ENCODE measurements at regions not wholly inside any gene's neighbourhood (a gene's known extent, or its start where the extent isn't known, plus 50 kb on each side); places are given as distances from the start of the nearest gene placed in this dataset.
A peak's percentile ranks its signal among the peaks of the same experiment; 100 is the strongest.

- no peaks in the 10 kb centered on the region for H3K36me3 ChIP-seq (ENCODE audit: insufficient read depth, low read length)
- no peak overlapping the region for H3K4me2 ChIP-seq (ENCODE audit: insufficient read depth, low read length)
- H4K20me1 ChIP-seq (ENCODE audit: insufficient read depth, low read length), result no peaks in the 10 kb centered on the region
- no peaks in the 10 kb centered on the region for H3K79me2 ChIP-seq (ENCODE audit: insufficient read depth, low read length)
- H3K27ac ChIP-seq (ENCODE audit: low read depth, low read length), result peak overlapping the region; percentile 18
- DNase-seq (ENCODE audit: insufficient read length, low spot score, missing footprints), result no peak
- peak overlapping the region; percentile 24 for H2AFZ ChIP-seq (ENCODE audit: low read length)
- H3K27me3 ChIP-seq (ENCODE audit: insufficient read depth, low read length), result no peaks in the 10 kb centered on the region
- peaks cover 64% of the 10 kb centered on the region for H3K4me1 ChIP-seq (ENCODE audit: insufficient read depth, low read length)
- no peak for TF ChIP-seq CTCF (IDR thresholded peaks at IDR 0.05; ENCODE audit: extremely low read depth, low read depth, low read length)
- H3K9me3 ChIP-seq (ENCODE audit: low read depth, low read length), result no peaks in the 10 kb centered on the region
- H3K4me3 ChIP-seq (ENCODE audit: insufficient read depth, low read length), result no peak overlapping the region
These were observed 85.9 kb upstream of the KLF7 start for GRCh38 chr2:207251573-207252192.

GRCh38 chr2:207252416-207252815, 86.7 kb upstream of the KLF7 start:
- Histone ChIP-seq H3K27ac (ENCODE audit: low read depth, low read length) (no peak overlapping the region), H3K4me2 (ENCODE audit: insufficient read depth, low read length) (no peak overlapping the region), H4K20me1 (ENCODE audit: insufficient read depth, low read length) (no peaks in the 10 kb centered on the region), H3K79me2 (ENCODE audit: insufficient read depth, low read length) (no peaks in the 10 kb centered on the region), H2AFZ (ENCODE audit: low read length) (no peak overlapping the region), H3K4me3 (ENCODE audit: insufficient read depth, low read length) (no peak overlapping the region), H3K27me3 (ENCODE audit: insufficient read depth, low read length) (no peaks in the 10 kb centered on the region), H3K36me3 (ENCODE audit: insufficient read depth, low read length) (no peaks in the 10 kb centered on the region), H3K4me1 (ENCODE audit: insufficient read depth, low read length) (peaks cover 71% of the 10 kb centered on the region), H3K9me3 (ENCODE audit: low read depth, low read length) (no peaks in the 10 kb centered on the region)
- TF ChIP-seq CTCF (IDR thresholded peaks at IDR 0.05; ENCODE audit: extremely low read depth, low read depth, low read length), result no peak
- DNase-seq (ENCODE audit: insufficient read length, low spot score, missing footprints), result no peak

- H2AFZ ChIP-seq (ENCODE audit: low read length), result no peak overlapping the region
- no peaks in the 10 kb centered on the region for H3K27me3 ChIP-seq (ENCODE audit: insufficient read depth, low read length)
- H3K27ac ChIP-seq (ENCODE audit: low read depth, low read length), result peak overlapping the region; percentile 93
- H3K79me2 ChIP-seq (ENCODE audit: insufficient read depth, low read length), result no peaks in the 10 kb centered on the region
- no peaks in the 10 kb centered on the region for H3K9me3 ChIP-seq (ENCODE audit: low read depth, low read length)
- H3K4me1 ChIP-seq (ENCODE audit: insufficient read depth, low read length), result peaks cover 78% of the 10 kb centered on the region
- H3K4me2 ChIP-seq (ENCODE audit: insufficient read depth, low read length), result peak overlapping the region; percentile 7
- H4K20me1 ChIP-seq (ENCODE audit: insufficient read depth, low read length), result no peaks in the 10 kb centered on the region
- no peaks in the 10 kb centered on the region for H3K36me3 ChIP-seq (ENCODE audit: insufficient read depth, low read length)
- H3K4me3 ChIP-seq (ENCODE audit: insufficient read depth, low read length), result no peak overlapping the region
- peak; percentile 67 for DNase-seq (ENCODE audit: insufficient read length, low spot score, missing footprints)
- no peak for TF ChIP-seq CTCF (IDR thresholded peaks at IDR 0.05; ENCODE audit: extremely low read depth, low read depth, low read length)
These were observed 87.4 kb upstream of the KLF7 start for GRCh38 chr2:207252979-207253645.

- Histone ChIP-seq H3K4me3 (ENCODE audit: insufficient read depth, low read length) (peak overlapping the region; percentile 49), H3K27me3 (ENCODE audit: insufficient read depth, low read length) (no peaks in the 10 kb centered on the region), H3K27ac (ENCODE audit: low read depth, low read length) (peak overlapping the region; percentile 93), H3K79me2 (ENCODE audit: insufficient read depth, low read length) (no peaks in the 10 kb centered on the region), H3K9me3 (ENCODE audit: low read depth, low read length) (no peaks in the 10 kb centered on the region), H3K4me2 (ENCODE audit: insufficient read depth, low read length) (peak overlapping the region; percentile 75), H3K4me1 (ENCODE audit: insufficient read depth, low read length) (peaks cover 84% of the 10 kb centered on the region), H3K36me3 (ENCODE audit: insufficient read depth, low read length) (no peaks in the 10 kb centered on the region), H4K20me1 (ENCODE audit: insufficient read depth, low read length) (no peaks in the 10 kb centered on the region), H2AFZ (ENCODE audit: low read length) (peak overlapping the region; percentile 16)
- TF ChIP-seq CTCF (IDR thresholded peaks at IDR 0.05; ENCODE audit: extremely low read depth, low read depth, low read length), result no peak
- peak; percentile 87 for DNase-seq (ENCODE audit: insufficient read length, low spot score, missing footprints)
These were observed 88.1 kb upstream of the KLF7 start for GRCh38 chr2:207253666-207254345.

Measured in osteoblast (primary cell).